ENCODE measurements at regions not wholly inside any gene's neighbourhood (a gene's known extent, or its start where the extent isn't known, plus 50 kb on each side); places are given as distances from the start of the nearest gene placed in this dataset.

DNA sequence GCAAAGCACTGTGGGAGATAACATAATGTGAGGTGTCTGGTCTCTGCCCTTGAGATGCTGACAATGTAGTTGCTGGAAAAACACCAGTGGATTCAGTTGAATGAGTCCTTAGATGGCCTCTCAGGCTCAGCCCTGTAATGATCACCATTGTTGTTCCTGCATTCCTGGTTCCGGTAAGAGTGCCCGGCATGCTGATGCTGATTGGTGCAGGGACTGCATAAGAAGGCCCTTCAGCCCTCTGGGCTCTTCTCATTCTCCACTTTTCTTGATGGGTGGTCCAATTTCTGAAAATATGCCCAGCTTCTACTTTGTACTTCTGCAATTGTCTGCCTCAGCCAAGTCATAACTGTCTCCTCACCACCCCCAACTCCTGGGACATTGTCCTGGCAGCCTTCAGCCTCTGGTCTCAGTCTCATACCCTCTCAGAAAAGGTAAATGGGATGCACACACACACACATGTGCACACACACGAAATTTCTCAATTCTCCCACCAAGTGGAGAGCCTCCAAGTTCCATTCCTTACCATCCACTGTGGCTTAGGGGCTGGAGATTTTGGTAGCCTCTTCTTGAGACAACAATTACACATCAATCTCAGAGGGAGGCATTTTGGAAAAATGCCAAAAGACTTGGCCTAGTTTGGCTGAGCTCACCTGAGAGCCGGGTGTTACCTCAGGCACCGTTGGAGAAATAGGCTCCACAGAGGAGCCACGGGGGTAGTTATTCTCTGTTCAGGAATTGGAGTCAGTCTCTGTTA is 314.9 kb downstream of the RPS24 start:
- Mint-ChIP-seq H3K27ac (ENCODE audit: unreplicated experiment) (no peak overlapping the region), H3K4me1 (ENCODE audit: unreplicated experiment) (no peaks in the 10 kb centered on the region), H3K4me3 (ENCODE audit: unreplicated experiment) (no peak overlapping the region), H3K27me3 (ENCODE audit: unreplicated experiment) (peaks cover 3% of the 10 kb centered on the region), H3K9me3 (ENCODE audit: unreplicated experiment) (no peaks in the 10 kb centered on the region), H3K36me3 (ENCODE audit: low read depth, unreplicated experiment) (no peaks in the 10 kb centered on the region)
- no peak for DNase-seq (ENCODE audit: low spot score)
- TF ChIP-seq, protein P1, sequence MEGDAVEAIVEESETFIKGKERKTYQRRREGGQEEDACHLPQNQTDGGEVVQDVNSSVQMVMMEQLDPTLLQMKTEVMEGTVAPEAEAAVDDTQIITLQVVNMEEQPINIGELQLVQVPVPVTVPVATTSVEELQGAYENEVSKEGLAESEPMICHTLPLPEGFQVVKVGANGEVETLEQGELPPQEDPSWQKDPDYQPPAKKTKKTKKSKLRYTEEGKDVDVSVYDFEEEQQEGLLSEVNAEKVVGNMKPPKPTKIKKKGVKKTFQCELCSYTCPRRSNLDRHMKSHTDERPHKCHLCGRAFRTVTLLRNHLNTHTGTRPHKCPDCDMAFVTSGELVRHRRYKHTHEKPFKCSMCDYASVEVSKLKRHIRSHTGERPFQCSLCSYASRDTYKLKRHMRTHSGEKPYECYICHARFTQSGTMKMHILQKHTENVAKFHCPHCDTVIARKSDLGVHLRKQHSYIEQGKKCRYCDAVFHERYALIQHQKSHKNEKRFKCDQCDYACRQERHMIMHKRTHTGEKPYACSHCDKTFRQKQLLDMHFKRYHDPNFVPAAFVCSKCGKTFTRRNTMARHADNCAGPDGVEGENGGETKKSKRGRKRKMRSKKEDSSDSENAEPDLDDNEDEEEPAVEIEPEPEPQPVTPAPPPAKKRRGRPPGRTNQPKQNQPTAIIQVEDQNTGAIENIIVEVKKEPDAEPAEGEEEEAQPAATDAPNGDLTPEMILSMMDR (IDR thresholded peaks at IDR 0.05; ENCODE audit: unreplicated experiment), result no peak

DNA sequence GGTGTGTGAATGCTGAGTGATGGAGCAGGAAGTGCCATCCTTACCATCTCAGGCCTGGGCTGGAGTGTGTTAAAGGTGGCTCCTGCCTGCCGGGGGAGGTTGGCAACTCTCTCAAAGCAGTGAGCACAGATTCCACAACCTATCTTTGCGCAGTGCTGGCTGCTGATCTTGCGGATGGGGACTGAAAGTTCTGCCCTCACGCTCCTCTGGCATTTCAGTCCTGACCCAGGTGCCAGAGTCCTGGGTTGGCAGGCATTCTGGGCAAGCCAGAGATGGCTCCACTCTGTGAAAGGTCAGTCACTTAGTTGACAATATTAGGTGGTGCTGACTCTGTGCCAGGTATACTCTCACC is 315.5 kb downstream of the RPS24 start:
- H3K4me3 Mint-ChIP-seq (ENCODE audit: unreplicated experiment), result no peak overlapping the region
- H3K36me3 Mint-ChIP-seq (ENCODE audit: low read depth, unreplicated experiment), result no peaks in the 10 kb centered on the region
- TF ChIP-seq, protein P1 (IDR thresholded peaks at IDR 0.05; ENCODE audit: unreplicated experiment), result no peak
- no peaks in the 10 kb centered on the region for H3K4me1 Mint-ChIP-seq (ENCODE audit: unreplicated experiment)
- no peak overlapping the region for H3K27ac Mint-ChIP-seq (ENCODE audit: unreplicated experiment)
- no peaks in the 10 kb centered on the region for H3K9me3 Mint-ChIP-seq (ENCODE audit: unreplicated experiment)
- H3K27me3 Mint-ChIP-seq (ENCODE audit: unreplicated experiment), result peaks cover 3% of the 10 kb centered on the region
- no peak for DNase-seq (ENCODE audit: low spot score)

DNA sequence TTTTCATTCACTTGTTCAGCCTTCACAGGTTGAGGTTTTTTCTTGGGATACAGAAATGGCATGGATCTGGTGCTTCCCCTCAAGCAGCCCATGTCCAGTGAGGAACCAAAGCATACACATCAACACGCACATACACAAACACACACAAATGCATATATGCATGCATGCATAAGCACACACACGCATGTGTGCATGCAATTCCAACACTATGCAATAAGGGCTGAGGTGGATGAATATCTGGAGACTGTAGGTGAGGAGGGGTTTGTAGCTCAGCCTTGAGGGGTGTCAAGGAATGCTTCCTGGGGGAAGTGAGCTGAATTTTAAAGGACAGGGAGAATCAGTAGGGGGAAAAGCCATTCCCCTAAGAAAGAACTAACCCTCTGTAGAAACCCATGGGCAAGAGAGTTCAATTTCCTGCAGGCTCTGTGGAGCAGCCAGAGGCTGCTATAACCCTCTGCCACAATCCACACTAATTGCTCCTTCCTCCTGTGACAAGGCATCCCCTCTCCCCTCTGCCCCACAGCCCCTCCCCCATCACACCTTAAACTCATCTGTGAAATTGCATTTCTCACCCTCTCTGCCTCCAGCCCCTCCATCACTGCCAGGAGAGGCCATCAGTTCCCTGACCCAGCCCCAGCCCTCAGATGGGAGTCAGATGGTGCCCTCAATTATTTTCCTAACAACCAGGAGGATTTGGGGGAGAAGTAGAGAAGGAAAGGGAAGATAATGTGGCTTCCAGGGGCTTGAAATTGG is 316.4 kb downstream of the RPS24 start:
- H3K27ac Mint-ChIP-seq (ENCODE audit: unreplicated experiment), result no peak overlapping the region
- no peak overlapping the region for H3K4me3 Mint-ChIP-seq (ENCODE audit: unreplicated experiment)
- DNase-seq (ENCODE audit: low spot score), result no peak
- no peaks in the 10 kb centered on the region for H3K36me3 Mint-ChIP-seq (ENCODE audit: low read depth, unreplicated experiment)
- no peaks in the 10 kb centered on the region for H3K4me1 Mint-ChIP-seq (ENCODE audit: unreplicated experiment)
- no peaks in the 10 kb centered on the region for H3K9me3 Mint-ChIP-seq (ENCODE audit: unreplicated experiment)
- H3K27me3 Mint-ChIP-seq (ENCODE audit: unreplicated experiment), result peaks cover 3% of the 10 kb centered on the region
- TF ChIP-seq, protein P1 (IDR thresholded peaks at IDR 0.05; ENCODE audit: unreplicated experiment), result no peak

DNA sequence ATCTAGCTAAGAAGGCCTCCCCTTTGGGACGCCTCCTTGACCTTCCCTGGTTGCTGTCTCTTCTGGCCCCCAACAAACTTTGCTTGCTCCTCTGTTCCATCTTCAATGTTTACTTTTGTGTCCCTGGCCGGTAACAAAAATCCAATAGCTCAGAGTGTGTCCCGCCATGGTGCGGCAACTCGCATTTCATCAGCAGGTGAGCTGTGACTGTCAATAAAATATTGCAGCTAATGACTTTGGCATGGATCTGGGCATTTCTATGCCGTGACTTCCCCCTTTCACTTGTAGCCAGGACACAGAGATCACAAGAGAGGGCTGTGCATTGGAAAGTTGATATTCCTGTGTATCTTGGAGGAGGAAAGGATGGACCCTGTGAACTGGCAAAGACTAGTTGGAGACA is 317.6 kb downstream of the RPS24 start:
- H3K27me3 Mint-ChIP-seq (ENCODE audit: unreplicated experiment), result peaks cover 3% of the 10 kb centered on the region
- DNase-seq (ENCODE audit: low spot score), result no peak
- H3K9me3 Mint-ChIP-seq (ENCODE audit: unreplicated experiment), result no peaks in the 10 kb centered on the region
- no peaks in the 10 kb centered on the region for H3K36me3 Mint-ChIP-seq (ENCODE audit: low read depth, unreplicated experiment)
- no peaks in the 10 kb centered on the region for H3K4me1 Mint-ChIP-seq (ENCODE audit: unreplicated experiment)
- TF ChIP-seq, protein P1 (IDR thresholded peaks at IDR 0.05; ENCODE audit: unreplicated experiment), result no peak
- H3K27ac Mint-ChIP-seq (ENCODE audit: unreplicated experiment), result no peak overlapping the region
- no peak overlapping the region for H3K4me3 Mint-ChIP-seq (ENCODE audit: unreplicated experiment)

DNA sequence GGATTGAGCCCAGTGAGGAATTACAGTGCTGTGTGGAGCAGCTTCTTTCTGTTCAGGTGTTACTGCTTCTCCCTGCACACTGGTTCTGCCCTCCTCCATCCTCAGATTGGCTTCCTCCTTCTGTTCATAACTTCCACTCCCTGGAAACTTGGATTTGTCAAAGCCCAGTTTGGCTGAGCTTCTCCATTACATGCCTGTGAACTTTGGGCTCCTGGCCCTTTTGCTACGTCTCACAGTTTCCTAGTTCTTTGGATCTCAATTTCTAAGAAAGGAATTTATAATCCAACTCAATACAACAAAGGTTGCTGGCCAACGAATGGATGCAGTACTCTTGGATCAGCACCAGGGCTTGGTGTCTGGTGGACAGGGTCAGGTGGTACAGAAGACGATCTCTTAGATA is 318.1 kb downstream of the RPS24 start:
- no peaks in the 10 kb centered on the region for H3K36me3 Mint-ChIP-seq (ENCODE audit: low read depth, unreplicated experiment)
- H3K4me1 Mint-ChIP-seq (ENCODE audit: unreplicated experiment), result no peaks in the 10 kb centered on the region
- H3K4me3 Mint-ChIP-seq (ENCODE audit: unreplicated experiment), result no peak overlapping the region
- no peak overlapping the region for H3K27ac Mint-ChIP-seq (ENCODE audit: unreplicated experiment)
- no peaks in the 10 kb centered on the region for H3K9me3 Mint-ChIP-seq (ENCODE audit: unreplicated experiment)
- no peak for DNase-seq (ENCODE audit: low spot score)
- TF ChIP-seq, protein P1 (IDR thresholded peaks at IDR 0.05; ENCODE audit: unreplicated experiment), result no peak
- peaks cover 3% of the 10 kb centered on the region for H3K27me3 Mint-ChIP-seq (ENCODE audit: unreplicated experiment)
